ENCODE measurements at regions not wholly inside any gene's neighbourhood (a gene's known extent, or its start where the extent isn't known, plus 50 kb on each side); places are given as distances from the start of the nearest gene placed in this dataset.

- peaks cover 16 to 23% of the 10 kb centered on the region in 2 donors for H3K27me3 Mint-ChIP-seq
- ChIA-PET CTCF (no interaction called here), POLR2A (no interaction called here)
- H3K9me3 Mint-ChIP-seq = no peaks in the 10 kb centered on the region
- no peaks in the 10 kb centered on the region for H3K4me1 ChIP-seq (ENCODE audit: control insufficient read depth in 1 of 2, extremely low read depth in 1 of 2, insufficient read depth in 2 of 2, low read length in 2 of 2)
- H3K4me3 ChIP-seq (ENCODE audit: control insufficient read depth in 1 of 2, extremely low read depth in 1 of 2, low read length in 1 of 2) = no peak overlapping the region
- H3K36me3 ChIP-seq (ENCODE audit: control insufficient read depth in 2 of 2, extremely low read depth in 1 of 2, insufficient read depth in 1 of 2, low read length in 1 of 2) = no peaks in the 10 kb centered on the region
- peaks cover 0 to 5% of the 10 kb centered on the region in 2 experiments for H3K27me3 ChIP-seq (replicated peaks in 1 of 2; ENCODE audit: control insufficient read depth in 2 of 2, extremely low read depth in 1 of 2, insufficient read depth in 2 of 2, low read length in 1 of 2)
- DNase-seq = no peak
- no peaks in the 10 kb centered on the region for H3K4me1 Mint-ChIP-seq
- no peak for ATAC-seq (replicated peaks in 1 of 4)
- no peaks in the 10 kb centered on the region for H3K36me3 Mint-ChIP-seq
- H3K27ac ChIP-seq (ENCODE audit: low read length) = no peak overlapping the region
- no peak overlapping the region for H3K27ac Mint-ChIP-seq
- H3K9me3 ChIP-seq = no peaks in the 10 kb centered on the region
- 71% methylated on average over 1 of the region's 2 CpGs for WGBS (ENCODE audit: insufficient coverage)
- no peak overlapping the region for H3K4me3 Mint-ChIP-seq
These were observed 117.1 kb downstream of the MINAR1 start for GRCh38 chr15:79549196-79549595.

GRCh38 chr15:79560384-79560783 is 128.2 kb downstream of the MINAR1 start:
- ATAC-seq (replicated peaks in 1 of 4) (no peak), DNase-seq (no peak)
- no peaks in the 10 kb centered on the region for H3K9me3 ChIP-seq
- H3K4me1 ChIP-seq (ENCODE audit: control insufficient read depth in 1 of 2, extremely low read depth in 1 of 2, insufficient read depth in 2 of 2, low read length in 2 of 2) = no peaks in the 10 kb centered on the region
- no peaks in the 10 kb centered on the region for H3K4me1 Mint-ChIP-seq
- no peak overlapping the region for H3K27ac Mint-ChIP-seq
- peaks cover 3 to 12% of the 10 kb centered on the region in 2 experiments for H3K27me3 ChIP-seq (replicated peaks in 1 of 2; ENCODE audit: control insufficient read depth in 2 of 2, extremely low read depth in 1 of 2, insufficient read depth in 2 of 2, low read length in 1 of 2)
- peaks cover 28 to 34% of the 10 kb centered on the region in 2 donors for H3K27me3 Mint-ChIP-seq
- no peak overlapping the region for H3K4me3 ChIP-seq (ENCODE audit: control insufficient read depth in 1 of 2, extremely low read depth in 1 of 2, low read length in 1 of 2)
- WGBS (ENCODE audit: insufficient coverage) = 95% methylated on average over 17 of the region's 24 CpGs
- H3K27ac ChIP-seq (ENCODE audit: low read length) = no peak overlapping the region
- H3K36me3 ChIP-seq (ENCODE audit: control insufficient read depth in 2 of 2, extremely low read depth in 1 of 2, insufficient read depth in 1 of 2, low read length in 1 of 2) = no peaks in the 10 kb centered on the region
- CTCF ChIA-PET = no interaction called here
- no peaks in the 10 kb centered on the region for H3K9me3 Mint-ChIP-seq
- no peak overlapping the region for H3K4me3 Mint-ChIP-seq
- H3K36me3 Mint-ChIP-seq = no peaks in the 10 kb centered on the region
- POLR2A ChIA-PET = no interaction called here

DNA sequence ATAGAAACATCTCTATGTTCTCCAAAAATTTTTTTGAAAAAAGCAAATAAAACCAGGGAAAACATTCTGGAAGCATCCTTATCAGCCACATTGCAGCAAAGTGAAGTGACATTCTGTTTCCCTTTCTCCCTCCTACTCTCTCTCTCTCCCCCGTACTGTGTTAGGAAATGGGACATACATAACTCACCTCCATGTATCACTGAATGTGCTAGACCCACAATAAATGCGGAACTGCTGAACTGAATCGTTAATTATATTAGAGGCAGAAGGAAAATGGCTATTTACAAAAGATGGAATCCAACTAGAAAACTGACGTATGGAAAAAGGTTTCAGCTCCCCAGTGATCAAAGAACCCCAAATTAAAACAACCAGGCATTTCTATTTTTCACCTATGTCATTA is 129.8 kb downstream of the MINAR1 start:
- H3K27me3 Mint-ChIP-seq = peaks cover 28 to 34% of the 10 kb centered on the region in 2 donors
- Histone ChIP-seq H3K4me1 (ENCODE audit: control insufficient read depth in 1 of 2, extremely low read depth in 1 of 2, insufficient read depth in 2 of 2, low read length in 2 of 2) (no peaks in the 10 kb centered on the region), H3K9me3 (no peaks in the 10 kb centered on the region), H3K27ac (ENCODE audit: low read length) (no peak overlapping the region), H3K27me3 (replicated peaks in 1 of 2; ENCODE audit: control insufficient read depth in 2 of 2, extremely low read depth in 1 of 2, insufficient read depth in 2 of 2, low read length in 1 of 2) (peaks cover 3 to 12% of the 10 kb centered on the region in 2 experiments), H3K4me3 (ENCODE audit: control insufficient read depth in 1 of 2, extremely low read depth in 1 of 2, low read length in 1 of 2) (no peak overlapping the region), H3K36me3 (ENCODE audit: control insufficient read depth in 2 of 2, extremely low read depth in 1 of 2, insufficient read depth in 1 of 2, low read length in 1 of 2) (no peaks in the 10 kb centered on the region)
- ATAC-seq (replicated peaks in 1 of 4) (no peak), DNase-seq (no peak)
- no peaks in the 10 kb centered on the region for H3K4me1 Mint-ChIP-seq
- no peaks in the 10 kb centered on the region for H3K36me3 Mint-ChIP-seq
- no peaks in the 10 kb centered on the region for H3K9me3 Mint-ChIP-seq
- 80% methylated on average over 1 of the region's 4 CpGs for WGBS (ENCODE audit: insufficient coverage)
- ChIA-PET POLR2A (no interaction called here), CTCF (no interaction called here)
- no peak overlapping the region for H3K4me3 Mint-ChIP-seq
- H3K27ac Mint-ChIP-seq = no peak overlapping the region

DNA sequence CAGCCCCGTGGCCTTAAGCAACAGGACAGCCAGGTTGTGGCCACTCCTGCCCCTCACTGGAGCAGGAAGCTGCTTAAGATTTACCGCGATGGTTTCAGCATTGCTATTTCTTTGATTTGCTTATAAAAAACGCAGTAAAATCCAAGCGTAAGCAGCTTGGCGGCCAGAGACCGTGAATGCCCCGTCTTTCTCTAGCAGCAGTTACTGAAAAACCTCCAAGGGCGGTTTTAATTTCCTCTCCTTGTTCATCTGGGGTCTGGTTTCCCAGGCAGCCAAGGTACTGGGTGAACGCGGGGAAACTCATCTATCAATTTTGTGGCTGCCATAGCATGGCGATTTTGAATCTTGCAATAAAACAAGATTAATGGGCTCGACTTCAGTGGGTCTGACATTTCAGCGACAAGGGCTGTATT is 130.3 kb downstream of the MINAR1 start:
- CTCF ChIA-PET = no interaction called here
- Histone ChIP-seq H3K36me3 (ENCODE audit: control insufficient read depth in 2 of 2, extremely low read depth in 1 of 2, insufficient read depth in 1 of 2, low read length in 1 of 2) (no peaks in the 10 kb centered on the region), H3K4me3 (ENCODE audit: control insufficient read depth in 1 of 2, extremely low read depth in 1 of 2, low read length in 1 of 2) (no peak overlapping the region), H3K27me3 (replicated peaks in 1 of 2; ENCODE audit: control insufficient read depth in 2 of 2, extremely low read depth in 1 of 2, insufficient read depth in 2 of 2, low read length in 1 of 2) (peaks cover 3 to 12% of the 10 kb centered on the region in 2 experiments), H3K4me1 (ENCODE audit: control insufficient read depth in 1 of 2, extremely low read depth in 1 of 2, insufficient read depth in 2 of 2, low read length in 2 of 2) (no peaks in the 10 kb centered on the region), H3K27ac (ENCODE audit: low read length) (no peak overlapping the region), H3K9me3 (no peaks in the 10 kb centered on the region)
- no peaks in the 10 kb centered on the region for H3K36me3 Mint-ChIP-seq
- no peak for ATAC-seq (replicated peaks in 1 of 4)
- H3K27ac Mint-ChIP-seq = no peak overlapping the region
- H3K4me3 Mint-ChIP-seq = no peak overlapping the region
- no peaks in the 10 kb centered on the region for H3K4me1 Mint-ChIP-seq
- 75% methylated on average over 13 of the region's 14 CpGs for WGBS (ENCODE audit: insufficient coverage)
- peaks cover 28 to 34% of the 10 kb centered on the region in 2 donors for H3K27me3 Mint-ChIP-seq
- DNase-seq = no peak
- POLR2A ChIA-PET = no interaction called here
- no peaks in the 10 kb centered on the region for H3K9me3 Mint-ChIP-seq

DNA sequence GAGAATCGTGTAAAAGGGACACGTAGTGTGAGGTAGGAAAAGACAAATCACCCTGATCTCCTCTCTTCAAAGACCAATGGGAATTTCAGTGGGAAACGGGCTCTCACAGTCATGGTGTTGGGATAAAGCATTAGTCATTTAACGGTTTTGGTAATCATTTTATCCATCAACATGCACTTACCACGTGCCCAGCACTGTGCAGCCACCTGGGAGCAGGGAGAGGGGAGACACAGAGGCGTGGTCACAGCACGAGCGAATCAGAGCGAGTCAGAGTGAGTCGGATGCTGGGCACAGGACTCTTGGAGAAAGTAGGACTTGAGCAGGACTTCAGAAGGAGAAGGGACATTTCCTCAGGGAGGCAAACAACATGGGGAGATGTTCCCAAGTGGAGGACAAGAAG is 130.8 kb downstream of the MINAR1 start:
- H3K27me3 Mint-ChIP-seq = peaks cover 28 to 34% of the 10 kb centered on the region in 2 donors
- H3K4me1 ChIP-seq (ENCODE audit: control insufficient read depth in 1 of 2, extremely low read depth in 1 of 2, insufficient read depth in 2 of 2, low read length in 2 of 2) = no peaks in the 10 kb centered on the region
- no peak overlapping the region for H3K27ac ChIP-seq (ENCODE audit: low read length)
- WGBS (ENCODE audit: insufficient coverage) = 91% methylated on average over 4 of the region's 10 CpGs
- no peak for DNase-seq
- no peak overlapping the region for H3K4me3 ChIP-seq (ENCODE audit: control insufficient read depth in 1 of 2, extremely low read depth in 1 of 2, low read length in 1 of 2)
- ChIA-PET CTCF (no interaction called here), POLR2A (no interaction called here)
- H3K9me3 ChIP-seq = no peaks in the 10 kb centered on the region
- H3K9me3 Mint-ChIP-seq = no peaks in the 10 kb centered on the region
- H3K27me3 ChIP-seq (replicated peaks in 1 of 2; ENCODE audit: control insufficient read depth in 2 of 2, extremely low read depth in 1 of 2, insufficient read depth in 2 of 2, low read length in 1 of 2) = peaks cover 3 to 12% of the 10 kb centered on the region in 2 experiments
- H3K27ac Mint-ChIP-seq = no peak overlapping the region
- H3K36me3 Mint-ChIP-seq = no peaks in the 10 kb centered on the region
- H3K4me1 Mint-ChIP-seq = no peaks in the 10 kb centered on the region
- no peak for ATAC-seq (replicated peaks in 1 of 4)
- H3K36me3 ChIP-seq (ENCODE audit: control insufficient read depth in 2 of 2, extremely low read depth in 1 of 2, insufficient read depth in 1 of 2, low read length in 1 of 2) = no peaks in the 10 kb centered on the region
- no peak overlapping the region for H3K4me3 Mint-ChIP-seq

DNA sequence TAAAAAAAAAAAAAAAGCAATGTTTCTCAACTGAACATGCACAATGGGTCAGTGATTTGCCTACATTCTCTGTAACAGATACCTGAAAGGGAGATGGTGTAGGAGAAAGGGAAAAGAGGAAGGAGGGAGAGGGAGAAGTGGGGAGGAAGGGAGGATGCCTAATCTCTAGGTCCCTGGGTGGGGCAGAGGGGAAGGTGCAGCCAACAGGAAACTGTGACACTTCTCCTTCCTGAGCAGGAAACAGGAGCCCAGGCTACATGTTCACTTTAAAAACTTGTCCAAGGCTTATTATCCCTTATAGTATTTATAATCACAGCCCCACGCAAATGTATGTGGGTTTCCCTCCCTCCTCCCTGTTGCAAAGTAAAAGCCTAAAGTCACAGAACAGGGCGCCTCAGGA is 137.9 kb downstream of the MINAR1 start:
- ChIA-PET POLR2A (no interaction called here), CTCF (no interaction called here)
- H3K4me3 Mint-ChIP-seq = no peak overlapping the region
- DNase-seq = no peak
- H3K4me1 ChIP-seq (ENCODE audit: control insufficient read depth in 1 of 2, extremely low read depth in 1 of 2, insufficient read depth in 2 of 2, low read length in 2 of 2) = no peaks in the 10 kb centered on the region
- WGBS (ENCODE audit: insufficient coverage) = no CpG with 5 or more reads among the region's 2 CpGs
- no peaks in the 10 kb centered on the region for H3K36me3 Mint-ChIP-seq
- H3K9me3 Mint-ChIP-seq = peaks cover 0 to 5% (median 0%) of the 10 kb centered on the region in 3 donors
- ATAC-seq (replicated peaks in 1 of 4) = no peak
- no peaks in the 10 kb centered on the region for H3K4me1 Mint-ChIP-seq
- H3K4me3 ChIP-seq (ENCODE audit: control insufficient read depth in 1 of 2, extremely low read depth in 1 of 2, low read length in 1 of 2) = no peak overlapping the region
- no peak overlapping the region for H3K27ac ChIP-seq (ENCODE audit: low read length)
- H3K9me3 ChIP-seq = no peaks in the 10 kb centered on the region
- peaks cover 0 to 3% of the 10 kb centered on the region in 2 experiments for H3K27me3 ChIP-seq (replicated peaks in 1 of 2; ENCODE audit: control insufficient read depth in 2 of 2, extremely low read depth in 1 of 2, insufficient read depth in 2 of 2, low read length in 1 of 2)
- no peak overlapping the region for H3K27ac Mint-ChIP-seq
- H3K36me3 ChIP-seq (ENCODE audit: control insufficient read depth in 2 of 2, extremely low read depth in 1 of 2, insufficient read depth in 1 of 2, low read length in 1 of 2) = no peaks in the 10 kb centered on the region
- peaks cover 0 to 5% of the 10 kb centered on the region in 2 donors for H3K27me3 Mint-ChIP-seq

GRCh38 chr15:79572691-79573404 is 140.7 kb downstream of the MINAR1 start:
- H3K4me1 Mint-ChIP-seq = no peaks in the 10 kb centered on the region
- H3K9me3 Mint-ChIP-seq = peaks cover 0 to 5% (median 0%) of the 10 kb centered on the region in 3 donors
- CTCF ChIA-PET = no interaction called here

More at GRCh38 chr15:79572691-79573404, 140.7 kb downstream of the MINAR1 start:
- Histone ChIP-seq H3K4me1 (ENCODE audit: control insufficient read depth in 1 of 2, extremely low read depth in 1 of 2, insufficient read depth in 2 of 2, low read length in 2 of 2) (no peaks in the 10 kb centered on the region), H3K36me3 (ENCODE audit: control insufficient read depth in 2 of 2, extremely low read depth in 1 of 2, insufficient read depth in 1 of 2, low read length in 1 of 2) (no peaks in the 10 kb centered on the region), H3K27ac (ENCODE audit: low read length) (no peak overlapping the region), H3K9me3 (no peaks in the 10 kb centered on the region), H3K4me3 (ENCODE audit: control insufficient read depth in 1 of 2, extremely low read depth in 1 of 2, low read length in 1 of 2) (no peak overlapping the region), H3K27me3 (replicated peaks in 1 of 2; ENCODE audit: control insufficient read depth in 2 of 2, extremely low read depth in 1 of 2, insufficient read depth in 2 of 2, low read length in 1 of 2) (peaks cover 0 to 3% of the 10 kb centered on the region in 2 experiments)
- Mint-ChIP-seq H3K36me3 (no peaks in the 10 kb centered on the region), H3K4me3 (no peak overlapping the region), H3K27ac (no peak overlapping the region), H3K27me3 (peaks cover 3 to 8% of the 10 kb centered on the region in 2 donors)
- POLR2A ChIA-PET = no interaction called here
- WGBS (ENCODE audit: insufficient coverage) = 80% methylated on average over 5 of the region's 6 CpGs
- no peak for ATAC-seq (replicated peaks in 1 of 4)
- no peak for DNase-seq

Data from T-cell (primary cell).